HUES48 (cell line): ENCODE measurements at regions not wholly inside any gene's neighbourhood (a gene's known extent, or its start where the extent isn't known, plus 50 kb on each side); places are given as distances from the start of the nearest gene placed in this dataset.

Source experiments
- H3K27ac ChIP-seq: one replicate; pipeline ENCODE4 v1.7.0; 2013; ENCODE audit warnings: low read depth, low read length, inconsistent platforms
- H3K27me3 ChIP-seq: 2 replicates; pipeline ENCODE4 v1.6.1; 2013; ENCODE audit warnings: mild to moderate bottlenecking, low read length; ENCODE audit not compliant: control insufficient read depth, insufficient read depth
- H3K36me3 ChIP-seq: 2 replicates; pipeline ENCODE4 v1.6.1; 2013; ENCODE audit warnings: low read length; ENCODE audit not compliant: control insufficient read depth, insufficient read depth
- H3K4me1 ChIP-seq: 2 replicates; pipeline ENCODE4 v1.6.1; 2013; ENCODE audit warnings: mild to moderate bottlenecking, low read length; ENCODE audit not compliant: control insufficient read depth, insufficient read depth
- H3K4me3 ChIP-seq: 2 replicates; pipeline ENCODE4 v1.5.1; 2013; ENCODE audit warnings: mild to moderate bottlenecking, low read depth, low read length
- H3K9ac ChIP-seq: 2 replicates; pipeline ENCODE4 v1.6.1; 2013; ENCODE audit warnings: mild to moderate bottlenecking, low read depth, low read length, moderate library complexity
- H3K9me3 ChIP-seq: 2 replicates; pipeline ENCODE4 v1.6.1; 2013; ENCODE audit warnings: low read length; ENCODE audit not compliant: control insufficient read depth, insufficient read depth

GRCh38 chr5:6236170-6236793 lies 142.1 kb downstream of the MED10 start:
- Histone ChIP-seq H3K9me3 (peaks cover 13% of the 10 kb centered on the region; the same call in 1 of the 2 replicates), H3K36me3 (no peaks in the 10 kb centered on the region), H3K27ac (no peak overlapping the region), H3K4me1 (no peaks in the 10 kb centered on the region), H3K27me3 (no peaks in the 10 kb centered on the region), H3K9ac (no peak overlapping the region), H3K4me3 (no peak overlapping the region)

GRCh38 chr5:6235726-6236125 lies 142.6 kb downstream of the MED10 start:
- Histone ChIP-seq H3K4me1 (no peaks in the 10 kb centered on the region), H3K27me3 (no peaks in the 10 kb centered on the region), H3K4me3 (no peak overlapping the region), H3K9me3 (peaks cover 12% of the 10 kb centered on the region; the same call in 1 of the 2 replicates), H3K36me3 (no peaks in the 10 kb centered on the region), H3K9ac (no peak overlapping the region), H3K27ac (no peak overlapping the region)

GRCh38 chr5:6228257-6229250 lies 149.8 kb downstream of the MED10 start:
- H3K36me3 ChIP-seq = no peaks in the 10 kb centered on the region
- H3K27me3 ChIP-seq = no peaks in the 10 kb centered on the region
- H3K27ac ChIP-seq = no peak overlapping the region
- H3K9me3 ChIP-seq = no peaks in the 10 kb centered on the region
- H3K4me3 ChIP-seq = no peak overlapping the region
- no peaks in the 10 kb centered on the region for H3K4me1 ChIP-seq
- no peak overlapping the region for H3K9ac ChIP-seq

GRCh38 chr5:6225121-6225607 lies 153.2 kb downstream of the MED10 start:
- Histone ChIP-seq H3K4me1 (no peaks in the 10 kb centered on the region), H3K4me3 (no peak overlapping the region), H3K36me3 (no peaks in the 10 kb centered on the region), H3K9ac (no peak overlapping the region), H3K27me3 (no peaks in the 10 kb centered on the region), H3K9me3 (peaks cover 12% of the 10 kb centered on the region; the same call in 1 of the 2 replicates), H3K27ac (no peak overlapping the region)

- peaks cover 12% of the 10 kb centered on the region; the same call in 1 of the 2 replicates for H3K9me3 ChIP-seq
- no peaks in the 10 kb centered on the region for H3K4me1 ChIP-seq
- no peaks in the 10 kb centered on the region for H3K36me3 ChIP-seq
- H3K4me3 ChIP-seq = no peak overlapping the region
- H3K27ac ChIP-seq = no peak overlapping the region
- H3K9ac ChIP-seq = no peak overlapping the region
- no peaks in the 10 kb centered on the region for H3K27me3 ChIP-seq
Measured at GRCh38 chr5:6224406-6224805, 153.9 kb downstream of the MED10 start.

- no peaks in the 10 kb centered on the region for H3K36me3 ChIP-seq
- H3K9ac ChIP-seq = no peak overlapping the region
- H3K4me3 ChIP-seq = no peak overlapping the region
- H3K9me3 ChIP-seq = peaks cover 12% of the 10 kb centered on the region; the same call in 1 of the 2 replicates
- no peaks in the 10 kb centered on the region for H3K4me1 ChIP-seq
- H3K27me3 ChIP-seq = no peaks in the 10 kb centered on the region
- no peak overlapping the region for H3K27ac ChIP-seq
Measured at GRCh38 chr5:6222899-6223298, 155.4 kb downstream of the MED10 start.

- H3K4me3 ChIP-seq = no peak overlapping the region
- H3K9me3 ChIP-seq = peaks cover 12% of the 10 kb centered on the region; the same call in 1 of the 2 replicates
- H3K36me3 ChIP-seq = no peaks in the 10 kb centered on the region
- H3K4me1 ChIP-seq = no peaks in the 10 kb centered on the region
- no peak overlapping the region for H3K27ac ChIP-seq
- H3K27me3 ChIP-seq = no peaks in the 10 kb centered on the region
- no peak overlapping the region for H3K9ac ChIP-seq
Measured at GRCh38 chr5:6222121-6222520, 156.2 kb downstream of the MED10 start.

GRCh38 chr5:6221141-6221626 lies 157.2 kb downstream of the MED10 start:
- no peak overlapping the region for H3K27ac ChIP-seq

GRCh38 chr5:6220346-6221088 lies 157.8 kb downstream of the MED10 start:
- no peak overlapping the region for H3K27ac ChIP-seq
- H3K36me3 ChIP-seq = no peaks in the 10 kb centered on the region
- no peak overlapping the region for H3K9ac ChIP-seq
- no peaks in the 10 kb centered on the region for H3K27me3 ChIP-seq
- H3K4me3 ChIP-seq = no peak overlapping the region
- H3K4me1 ChIP-seq = no peaks in the 10 kb centered on the region
- H3K9me3 ChIP-seq = peaks cover 12% of the 10 kb centered on the region; the same call in 1 of the 2 replicates

More at GRCh38 chr5:6221141-6221626, 157.2 kb downstream of the MED10 start:
- no peaks in the 10 kb centered on the region for H3K4me1 ChIP-seq
- peaks cover 12% of the 10 kb centered on the region; the same call in 1 of the 2 replicates for H3K9me3 ChIP-seq
- no peak overlapping the region for H3K9ac ChIP-seq
- H3K27me3 ChIP-seq = no peaks in the 10 kb centered on the region
- H3K36me3 ChIP-seq = no peaks in the 10 kb centered on the region
- no peak overlapping the region for H3K4me3 ChIP-seq

- H3K9ac ChIP-seq = no peak overlapping the region
- H3K27me3 ChIP-seq = no peaks in the 10 kb centered on the region
- H3K36me3 ChIP-seq = no peaks in the 10 kb centered on the region
- H3K4me3 ChIP-seq = no peak overlapping the region
- peaks cover 12% of the 10 kb centered on the region; the same call in 1 of the 2 replicates for H3K9me3 ChIP-seq
- no peaks in the 10 kb centered on the region for H3K4me1 ChIP-seq
- no peak overlapping the region for H3K27ac ChIP-seq
Measured at GRCh38 chr5:6218517-6218916, 159.8 kb downstream of the MED10 start.
